NOMO-1 treated with DMSO at 0.1 percent for 48 hours (cell line): ENCODE measurements at regions not wholly inside any gene's neighbourhood (a gene's known extent, or its start where the extent isn't known, plus 50 kb on each side); places are given as distances from the start of the nearest gene placed in this dataset.

Experiments
- DNase-seq: peaks from one replicate; lab custom pipeline; 2025; ENCODE audit not compliant: unreplicated experiment; lab: John Stamatoyannopoulos, UW

- no peak for DNase-seq
These were observed 239.4 kb upstream of the SKOR2 start for GRCh38 chr18:47490882-47491281.

GRCh38 chr18:47485221-47485797 is 233.8 kb upstream of the SKOR2 start:
- no peak for DNase-seq

- DNase-seq: no peak
These were observed 232.6 kb upstream of the SKOR2 start for GRCh38 chr18:47484068-47484467.

GRCh38 chr18:47480166-47480565 is 228.7 kb upstream of the SKOR2 start:
- no peak for DNase-seq

GRCh38 chr18:47471784-47472183 is 220.3 kb upstream of the SKOR2 start:
- DNase-seq: no peak

- no peak for DNase-seq
These were observed 219.5 kb upstream of the SKOR2 start for GRCh38 chr18:47470941-47471340.

GRCh38 chr18:47469576-47469975 is 218.1 kb upstream of the SKOR2 start:
- DNase-seq: no peak

- no peak for DNase-seq
These were observed 210.5 kb upstream of the SKOR2 start for GRCh38 chr18:47461977-47462376.

- no peak for DNase-seq
These were observed 210.0 kb upstream of the SKOR2 start for GRCh38 chr18:47461406-47461948.

- no peak for DNase-seq
These were observed 207.0 kb upstream of the SKOR2 start for GRCh38 chr18:47458483-47458882.

GRCh38 chr18:47457614-47458013 is 206.2 kb upstream of the SKOR2 start:
- no peak for DNase-seq

- DNase-seq: no peak
These were observed 201.6 kb upstream of the SKOR2 start for GRCh38 chr18:47453038-47453437.

- no peak for DNase-seq
These were observed 197.5 kb upstream of the SKOR2 start for GRCh38 chr18:47448956-47449355.

- no peak for DNase-seq
These were observed 190.5 kb upstream of the SKOR2 start for GRCh38 chr18:47441914-47442313.

GRCh38 chr18:47438001-47438400 is 186.5 kb upstream of the SKOR2 start:
- DNase-seq: no peak

- DNase-seq: no peak
These were observed 185.4 kb upstream of the SKOR2 start for GRCh38 chr18:47436871-47437270.

- DNase-seq: no peak
These were observed 182.8 kb upstream of the SKOR2 start for GRCh38 chr18:47434214-47434746.

- DNase-seq: no peak
These were observed 176.6 kb upstream of the SKOR2 start for GRCh38 chr18:47427923-47428637.

GRCh38 chr18:47427072-47427471 is 175.6 kb upstream of the SKOR2 start:
- no peak for DNase-seq

- DNase-seq: no peak
These were observed 173.9 kb upstream of the SKOR2 start for GRCh38 chr18:47425365-47425764.

- no peak for DNase-seq
These were observed 171.1 kb upstream of the SKOR2 start for GRCh38 chr18:47422524-47422923.

- peak; percentile 77 for DNase-seq
These were observed 168.7 kb upstream of the SKOR2 start for GRCh38 chr18:47420130-47420529.
